Adrenal gland (tissue), 5 donors: ENCODE measurements at regions not wholly inside any gene's neighbourhood (a gene's known extent, or its start where the extent isn't known, plus 50 kb on each side); places are given as distances from the start of the nearest gene placed in this dataset.

Source experiments
- CTCF ChIP-seq, 6 experiments: fragments of 450-650 bp in 4 of 6; fragments of 200-600 bp in 2 of 6; sonication (generic) in 1 of 6; IDR thresholded peaks; 1 replicate in 5 of 6; 2 replicates in 1 of 6; pipeline versions ENCODE4 v1.5.1 to v1.8.0; 2016 to 2021; ENCODE audit warnings: antibody characterized with exemption in 6 of 6, mild to moderate bottlenecking in 2 of 6, moderate library complexity in 1 of 6
- POLR2A ChIP-seq, 2 donors: fragments of 450-650 bp; IDR thresholded peaks; one replicate each; pipeline ENCODE4 v1.6.1; 2017; ENCODE audit warnings: antibody characterized with exemption in 2 of 2, mild to moderate bottlenecking in 2 of 2, moderate library complexity in 1 of 2
- donor health status: DM: no; HTN: no; CAD: no.

- TF ChIP-seq POLR2A (IDR thresholded peaks at IDR 0.05) (no peak), CTCF (IDR thresholded peaks at IDR 0.05) (no peak)
These were observed 107.1 kb upstream of the OPCML start for GRCh38 chr11:133639408-133639807.
